ENCODE measurements at regions not wholly inside any gene's neighbourhood (a gene's known extent, or its start where the extent isn't known, plus 50 kb on each side); places are given as distances from the start of the nearest gene placed in this dataset.
"Not testable (repeated sequence)": the region's sequence is repeated elsewhere in the genome, so short reads cannot be mapped to it uniquely, and the experiment has no call there.

GRCh38 chr5:89523867-89524266 is 640.9 kb upstream of the MEF2C start:
- not testable (repeated sequence) for TF ChIP-seq CTCF (IDR thresholded peaks at IDR 0.05); POLR2AphosphoS5 (IDR thresholded peaks at IDR 0.05; ENCODE audit: insufficient read depth in 1 of 2, low read depth in 1 of 2); POLR2A (IDR thresholded peaks at IDR 0.05)
